ENCODE measurements at regions not wholly inside any gene's neighbourhood (a gene's known extent, or its start where the extent isn't known, plus 50 kb on each side); places are given as distances from the start of the nearest gene placed in this dataset.

DNA sequence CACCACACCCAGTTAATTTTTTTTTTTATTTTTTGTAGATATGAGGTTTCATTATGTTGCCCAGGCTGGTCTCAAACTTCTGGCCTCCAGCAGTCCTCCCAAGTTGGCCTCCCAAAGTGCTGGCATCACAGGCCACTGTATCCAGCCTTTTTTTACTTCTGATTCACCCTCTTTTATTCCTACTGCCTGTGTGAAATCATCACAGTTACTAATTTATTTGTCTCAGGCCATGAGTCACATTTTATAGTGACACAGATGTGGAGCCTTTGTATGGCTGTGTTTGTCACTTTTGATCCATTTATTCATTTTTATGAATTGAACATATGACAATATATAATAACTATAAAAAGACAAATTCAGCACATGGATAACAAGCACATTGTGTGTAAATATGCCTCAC, 67.1 kb upstream of the SNX2 start:
- TF ChIP-seq, protein P1, sequence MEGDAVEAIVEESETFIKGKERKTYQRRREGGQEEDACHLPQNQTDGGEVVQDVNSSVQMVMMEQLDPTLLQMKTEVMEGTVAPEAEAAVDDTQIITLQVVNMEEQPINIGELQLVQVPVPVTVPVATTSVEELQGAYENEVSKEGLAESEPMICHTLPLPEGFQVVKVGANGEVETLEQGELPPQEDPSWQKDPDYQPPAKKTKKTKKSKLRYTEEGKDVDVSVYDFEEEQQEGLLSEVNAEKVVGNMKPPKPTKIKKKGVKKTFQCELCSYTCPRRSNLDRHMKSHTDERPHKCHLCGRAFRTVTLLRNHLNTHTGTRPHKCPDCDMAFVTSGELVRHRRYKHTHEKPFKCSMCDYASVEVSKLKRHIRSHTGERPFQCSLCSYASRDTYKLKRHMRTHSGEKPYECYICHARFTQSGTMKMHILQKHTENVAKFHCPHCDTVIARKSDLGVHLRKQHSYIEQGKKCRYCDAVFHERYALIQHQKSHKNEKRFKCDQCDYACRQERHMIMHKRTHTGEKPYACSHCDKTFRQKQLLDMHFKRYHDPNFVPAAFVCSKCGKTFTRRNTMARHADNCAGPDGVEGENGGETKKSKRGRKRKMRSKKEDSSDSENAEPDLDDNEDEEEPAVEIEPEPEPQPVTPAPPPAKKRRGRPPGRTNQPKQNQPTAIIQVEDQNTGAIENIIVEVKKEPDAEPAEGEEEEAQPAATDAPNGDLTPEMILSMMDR (IDR thresholded peaks at IDR 0.05; ENCODE audit: insufficient read depth, low read length), result no peak
- TF ChIP-seq POLR2AphosphoS5 (IDR thresholded peaks at IDR 0.05; ENCODE audit: low read depth), result no peak
- TF ChIP-seq, protein P2, sequence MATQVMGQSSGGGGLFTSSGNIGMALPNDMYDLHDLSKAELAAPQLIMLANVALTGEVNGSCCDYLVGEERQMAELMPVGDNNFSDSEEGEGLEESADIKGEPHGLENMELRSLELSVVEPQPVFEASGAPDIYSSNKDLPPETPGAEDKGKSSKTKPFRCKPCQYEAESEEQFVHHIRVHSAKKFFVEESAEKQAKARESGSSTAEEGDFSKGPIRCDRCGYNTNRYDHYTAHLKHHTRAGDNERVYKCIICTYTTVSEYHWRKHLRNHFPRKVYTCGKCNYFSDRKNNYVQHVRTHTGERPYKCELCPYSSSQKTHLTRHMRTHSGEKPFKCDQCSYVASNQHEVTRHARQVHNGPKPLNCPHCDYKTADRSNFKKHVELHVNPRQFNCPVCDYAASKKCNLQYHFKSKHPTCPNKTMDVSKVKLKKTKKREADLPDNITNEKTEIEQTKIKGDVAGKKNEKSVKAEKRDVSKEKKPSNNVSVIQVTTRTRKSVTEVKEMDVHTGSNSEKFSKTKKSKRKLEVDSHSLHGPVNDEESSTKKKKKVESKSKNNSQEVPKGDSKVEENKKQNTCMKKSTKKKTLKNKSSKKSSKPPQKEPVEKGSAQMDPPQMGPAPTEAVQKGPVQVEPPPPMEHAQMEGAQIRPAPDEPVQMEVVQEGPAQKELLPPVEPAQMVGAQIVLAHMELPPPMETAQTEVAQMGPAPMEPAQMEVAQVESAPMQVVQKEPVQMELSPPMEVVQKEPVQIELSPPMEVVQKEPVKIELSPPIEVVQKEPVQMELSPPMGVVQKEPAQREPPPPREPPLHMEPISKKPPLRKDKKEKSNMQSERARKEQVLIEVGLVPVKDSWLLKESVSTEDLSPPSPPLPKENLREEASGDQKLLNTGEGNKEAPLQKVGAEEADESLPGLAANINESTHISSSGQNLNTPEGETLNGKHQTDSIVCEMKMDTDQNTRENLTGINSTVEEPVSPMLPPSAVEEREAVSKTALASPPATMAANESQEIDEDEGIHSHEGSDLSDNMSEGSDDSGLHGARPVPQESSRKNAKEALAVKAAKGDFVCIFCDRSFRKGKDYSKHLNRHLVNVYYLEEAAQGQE (IDR thresholded peaks at IDR 0.05; ENCODE audit: insufficient replicate concordance, low read depth), result no peak
